GM18867 (cell line): ENCODE measurements at regions not wholly inside any gene's neighbourhood (a gene's known extent, or its start where the extent isn't known, plus 50 kb on each side); places are given as distances from the start of the nearest gene placed in this dataset.
"Not testable (repeated sequence)": the region's sequence is repeated elsewhere in the genome, so short reads cannot be mapped to it uniquely, and the experiment has no call there.

Experiments
- ATAC-seq: cut with Tn5 transposase; IDR thresholded peaks from one replicate; pipeline ENCODE4 v1.9.1; 2021; ENCODE audit warnings: mild to moderate bottlenecking, moderate library complexity; ENCODE audit not compliant: unreplicated experiment

DNA sequence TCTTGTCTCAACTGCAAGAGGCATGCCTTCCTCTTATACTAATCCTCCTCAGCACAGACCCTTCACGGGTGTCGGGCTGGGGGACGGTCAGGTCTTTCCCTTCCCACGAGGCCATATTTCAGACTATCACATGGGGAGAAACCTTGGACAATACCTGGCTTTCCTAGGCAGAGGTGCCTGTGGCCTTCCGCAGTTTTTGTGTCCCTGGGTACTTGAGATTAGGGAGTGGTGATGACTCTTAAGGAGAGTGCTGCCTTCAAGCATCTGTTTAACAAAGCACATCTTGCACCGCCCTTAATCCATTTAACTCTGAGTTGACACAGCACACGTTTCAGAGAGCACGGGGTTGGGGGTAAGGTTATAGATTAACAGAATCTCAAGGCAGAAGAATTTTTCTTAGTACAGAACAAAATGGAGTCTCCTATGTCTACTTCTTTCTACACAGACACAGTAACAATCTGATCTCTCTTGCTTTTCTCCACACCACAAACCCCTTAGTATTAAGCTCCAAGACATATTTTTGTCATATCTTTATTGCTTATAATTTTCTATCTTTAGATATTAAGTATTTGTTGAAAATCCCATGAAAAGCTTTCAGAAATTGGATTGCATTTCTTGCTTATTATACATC is 72.8 kb upstream of the LPCAT1 start:
- not testable (repeated sequence) for ATAC-seq

DNA sequence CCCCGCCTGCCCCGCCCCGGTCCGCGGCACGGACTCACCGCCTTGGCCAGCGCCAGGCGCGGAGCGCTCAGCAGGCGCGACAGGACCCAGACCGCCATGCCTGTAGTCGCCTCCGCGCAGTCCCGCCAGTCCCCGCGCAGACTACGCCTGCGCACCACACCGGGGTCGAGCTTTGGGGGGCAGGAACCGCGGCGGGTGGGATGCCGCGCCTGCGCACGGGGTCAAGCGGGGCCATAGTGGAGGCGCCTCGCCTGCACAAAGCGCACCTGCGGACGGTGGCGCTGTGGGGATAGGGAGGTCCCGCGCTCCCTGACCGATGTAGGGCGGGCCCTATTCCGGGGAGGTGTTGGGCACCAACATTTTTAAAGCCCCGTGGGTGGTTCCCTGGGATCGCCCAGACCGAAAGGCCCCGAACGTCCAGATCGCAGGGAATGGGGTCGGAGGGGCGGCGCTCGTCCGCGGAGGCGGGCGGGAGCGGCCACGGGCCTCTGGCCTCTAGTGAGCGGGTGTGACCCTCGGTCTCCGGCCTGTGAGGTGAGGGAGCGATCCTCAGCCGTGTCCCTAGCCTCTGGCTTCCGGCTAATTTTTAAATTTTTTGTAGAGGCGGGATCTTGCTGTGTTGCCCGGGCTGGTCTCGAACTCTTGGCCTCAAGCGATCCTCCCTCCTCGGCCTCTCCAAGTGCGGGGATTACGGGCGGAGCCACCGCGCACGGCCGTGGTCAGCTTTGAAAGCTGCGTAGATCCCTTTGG is 70.8 kb upstream of the LPCAT1 start:
- ATAC-seq, result peak; percentile 95

DNA sequence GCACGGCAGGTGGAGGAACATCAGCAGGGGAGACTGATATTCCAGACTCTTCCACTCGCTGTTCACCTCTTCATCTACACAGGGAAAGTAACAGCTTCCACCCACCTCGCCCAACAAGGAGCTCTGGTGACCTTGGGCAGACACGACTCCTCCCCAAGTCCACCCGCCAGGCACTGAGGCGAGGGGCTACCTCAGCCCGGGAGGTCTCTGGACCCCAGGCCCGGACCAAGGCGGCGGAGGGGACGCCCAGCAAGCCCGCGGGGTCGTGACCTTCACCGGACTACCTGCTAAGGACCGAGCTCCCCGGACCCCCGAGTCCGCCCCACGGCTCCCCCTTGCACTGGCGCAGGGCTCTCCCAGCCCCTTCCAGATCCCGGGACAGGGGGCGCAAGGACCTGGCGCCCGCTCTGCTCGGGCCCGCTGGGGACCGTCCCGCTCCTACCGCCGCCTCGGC is 70.2 kb upstream of the LPCAT1 start:
- ATAC-seq, result peak; percentile 13

DNA sequence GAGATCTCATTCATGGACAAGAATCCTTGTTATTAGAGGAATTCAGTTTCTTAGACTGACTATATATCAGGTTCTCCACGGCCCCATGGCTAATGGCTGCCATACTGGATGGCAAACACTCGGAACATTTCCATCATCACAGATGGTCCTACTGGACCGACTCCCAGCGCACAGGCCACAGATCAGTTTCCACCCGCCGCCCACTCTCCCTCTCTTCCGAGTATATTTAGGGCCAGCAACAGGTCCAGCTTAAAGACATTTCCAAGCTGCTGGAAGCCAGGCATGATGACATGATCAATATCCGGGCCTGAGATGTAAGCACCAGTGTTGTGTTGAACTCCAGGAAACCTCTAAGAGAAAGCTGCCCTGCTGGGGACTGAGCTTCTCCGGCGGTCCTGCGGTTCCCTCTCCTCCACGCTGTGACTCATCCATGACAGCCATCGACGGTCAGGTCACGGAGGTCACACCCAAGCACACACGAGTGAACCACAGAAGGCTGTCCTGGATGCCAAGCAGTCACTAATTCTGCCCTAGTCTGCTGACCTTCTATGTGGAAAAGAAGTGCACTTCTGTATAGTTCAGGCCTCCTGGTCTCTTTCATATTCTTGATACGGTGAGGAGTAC is 64.4 kb upstream of the LPCAT1 start:
- ATAC-seq, result not testable (repeated sequence)

DNA sequence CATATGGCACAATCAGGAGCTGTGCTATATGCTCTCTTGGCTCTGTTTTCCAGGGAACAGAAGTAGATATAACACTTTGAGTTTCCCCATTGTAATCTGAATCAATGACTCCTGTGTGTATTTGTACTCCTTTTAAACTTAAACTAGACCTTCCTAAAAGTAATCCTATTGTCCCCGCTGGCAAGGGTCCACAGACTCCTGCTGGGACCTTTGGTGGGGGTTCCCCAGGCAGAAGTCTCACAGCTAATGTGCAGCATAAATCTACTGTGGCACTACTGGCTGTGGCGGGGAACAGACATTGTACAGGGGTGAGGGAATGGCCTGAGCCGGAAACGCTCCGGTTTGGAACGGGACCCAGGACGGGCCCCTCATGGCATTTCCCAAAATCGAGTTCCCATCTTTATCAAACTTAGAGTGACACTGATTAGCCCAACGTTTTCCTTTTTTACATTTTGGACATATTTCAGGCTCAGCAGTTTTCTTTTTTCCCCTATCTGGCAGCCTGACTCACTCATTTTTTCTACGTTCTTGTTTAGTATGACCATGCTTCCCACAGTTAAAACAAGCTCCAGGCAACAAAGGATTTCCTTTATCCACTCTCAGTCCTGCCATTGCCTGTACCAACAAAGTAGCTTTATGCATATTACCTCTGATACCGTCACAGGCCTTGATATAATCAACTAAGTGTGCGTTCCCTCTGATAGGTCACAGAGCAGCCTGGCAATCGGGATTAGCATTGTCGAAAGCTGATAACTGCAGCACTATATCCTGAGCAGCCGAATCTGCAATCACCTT is 59.5 kb upstream of the LPCAT1 start:
- not testable (repeated sequence) for ATAC-seq

DNA sequence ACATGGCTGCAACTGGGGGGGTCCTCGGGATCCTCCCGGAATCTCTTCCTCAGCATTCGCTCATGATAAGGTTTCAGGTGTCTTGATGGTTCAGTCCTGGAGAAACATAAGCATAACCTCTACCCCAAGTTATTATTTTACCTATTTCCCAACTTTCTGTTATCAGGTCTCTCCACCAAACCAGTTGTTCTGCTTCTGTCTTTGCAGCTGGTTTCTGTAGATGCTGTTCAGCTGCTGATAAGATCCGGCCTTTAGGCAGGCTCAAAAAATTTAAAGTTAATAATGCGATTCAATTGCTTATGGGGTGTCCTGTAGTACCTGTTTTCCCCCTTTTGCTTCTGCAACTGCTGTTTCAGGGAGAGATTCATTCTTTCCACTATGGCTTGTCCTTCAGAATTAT is 55.6 kb upstream of the LPCAT1 start:
- not testable (repeated sequence) for ATAC-seq

DNA sequence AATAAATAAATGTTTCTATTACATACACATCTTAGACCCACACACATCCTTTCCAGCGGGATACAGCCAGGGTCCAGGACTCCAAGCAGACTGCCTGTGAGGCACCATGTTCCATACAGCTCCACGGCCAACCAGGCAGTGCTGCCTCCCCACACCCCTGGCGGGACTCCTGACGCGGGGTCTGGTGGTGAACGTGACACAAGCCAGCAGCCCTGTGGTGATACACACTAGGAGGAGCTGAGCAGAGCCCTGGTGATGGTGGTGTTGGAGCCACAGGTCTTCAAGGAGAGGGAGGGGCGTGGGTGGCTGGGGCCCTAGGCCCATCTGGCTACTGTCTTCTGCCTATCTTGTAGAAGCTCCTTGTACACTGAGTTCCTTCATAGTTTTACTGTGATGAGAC is 53.1 kb upstream of the LPCAT1 start:
- ATAC-seq, result not testable (repeated sequence)

DNA sequence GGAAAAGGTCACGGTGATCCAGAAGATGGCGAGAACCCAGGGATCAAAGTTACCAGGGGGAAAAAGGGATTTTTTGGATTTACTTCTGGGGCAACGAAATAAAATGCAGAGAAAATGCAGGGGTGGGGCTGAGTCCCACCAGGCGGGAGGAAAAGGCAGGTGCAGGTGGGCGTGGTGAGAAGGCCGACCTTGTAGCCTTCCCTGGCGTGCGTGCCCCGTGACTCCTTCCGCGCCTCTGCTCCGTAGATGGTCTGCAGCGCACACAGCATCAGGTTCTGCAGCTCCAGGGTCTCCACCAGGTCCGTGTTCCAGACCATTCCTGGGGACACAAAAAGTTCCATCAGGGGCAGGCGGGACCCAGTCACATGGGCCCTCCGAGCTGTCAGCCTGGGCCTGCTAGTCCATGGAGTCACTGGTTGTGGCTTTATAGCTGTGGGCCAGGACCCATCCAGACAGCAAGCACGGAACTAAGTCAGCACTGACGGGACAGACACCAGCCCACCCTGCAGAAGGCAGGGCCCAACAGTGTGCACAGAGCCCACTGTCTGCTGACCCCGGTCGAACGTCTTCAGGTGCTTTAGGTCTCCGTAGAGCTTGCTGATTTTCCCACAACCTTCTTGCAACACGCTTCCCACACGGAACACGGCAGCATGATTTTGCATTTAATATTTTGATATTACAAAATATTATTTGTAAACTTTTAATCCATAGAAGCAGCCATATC is 52.4 kb upstream of the LPCAT1 start:
- not testable (repeated sequence) for ATAC-seq

DNA sequence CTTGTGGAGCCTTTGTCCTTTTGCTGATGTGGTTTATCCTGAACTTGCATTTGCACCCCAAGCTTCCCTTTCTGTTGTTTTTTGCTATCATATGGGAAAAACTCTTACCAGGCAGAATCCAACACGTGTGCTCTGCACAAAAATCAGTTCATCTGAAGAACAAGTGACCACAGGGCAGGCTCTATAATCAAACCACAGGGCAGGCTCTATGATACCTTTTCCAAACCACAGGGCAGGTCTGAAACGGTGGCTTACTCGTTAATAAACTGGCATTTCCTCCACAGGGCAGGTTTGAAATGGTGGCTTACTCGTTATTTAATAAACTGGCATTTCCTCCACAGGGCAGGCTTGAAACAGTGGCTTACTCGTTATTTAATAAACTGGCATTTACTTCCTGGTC is 51.7 kb upstream of the LPCAT1 start:
- ATAC-seq, result not testable (repeated sequence)

DNA sequence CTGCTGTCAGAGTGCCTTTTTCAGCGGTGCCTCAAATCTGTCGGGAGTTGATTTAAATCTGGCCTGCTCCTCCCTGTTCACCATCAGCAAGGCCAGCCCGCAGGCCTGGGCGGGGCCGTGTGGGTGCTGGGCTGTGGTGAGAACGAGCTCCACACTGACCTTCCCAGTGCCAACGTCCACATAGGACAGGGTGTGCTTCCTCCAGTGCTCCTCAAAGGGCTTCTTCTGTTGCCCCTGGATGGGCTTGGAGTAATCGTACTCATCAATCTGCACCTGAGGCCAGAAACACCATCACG is 50.2 kb upstream of the LPCAT1 start:
- ATAC-seq, result not testable (repeated sequence)

DNA sequence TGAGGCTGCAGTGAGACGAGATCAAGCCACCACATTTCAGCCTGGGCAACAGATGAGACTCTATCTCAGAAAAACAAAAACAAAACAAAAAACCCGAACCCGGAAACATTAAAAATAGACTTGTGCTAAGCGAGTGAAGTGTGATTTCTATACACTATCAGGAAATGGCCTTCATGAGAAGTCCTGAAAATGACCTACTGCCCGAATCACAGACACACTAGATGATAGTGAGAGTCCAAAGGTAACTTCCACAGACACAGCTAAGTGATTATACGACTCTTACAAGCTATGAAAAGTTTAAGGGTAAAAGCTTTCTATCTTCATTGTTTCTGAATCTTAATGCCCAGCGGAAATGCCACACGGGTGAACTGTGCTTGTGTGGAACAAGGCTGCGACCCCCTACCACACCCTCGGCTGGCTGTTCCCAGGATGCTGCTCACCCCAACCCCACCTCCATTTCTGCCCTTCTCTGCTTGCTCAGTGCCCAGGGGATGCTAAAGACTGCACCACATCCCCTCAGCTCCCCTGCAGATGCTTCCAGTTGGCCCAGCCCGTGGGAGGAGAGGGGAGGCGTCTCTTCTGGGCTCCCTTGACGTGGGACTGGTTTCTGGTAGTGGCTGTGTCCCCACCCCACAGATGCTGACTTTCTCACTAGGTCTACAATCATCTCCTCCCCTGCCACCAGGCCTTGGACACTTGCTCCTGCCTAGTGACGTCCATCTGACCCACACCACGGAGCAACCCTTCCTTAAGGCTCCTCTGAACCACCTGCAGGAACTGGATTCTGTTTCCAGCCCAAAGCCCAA is 49.7 kb upstream of the LPCAT1 start:
- not testable (repeated sequence) for ATAC-seq
